SK-N-MC (cell line): ENCODE measurements at regions not wholly inside any gene's neighbourhood (a gene's known extent, or its start where the extent isn't known, plus 50 kb on each side); places are given as distances from the start of the nearest gene placed in this dataset.

Experiments
- EZH2 ChIP-seq: fragments of 200-600 bp; sonication (generic); IDR thresholded peaks from one replicate; pipeline ENCODE4 v1.6.1; 2017; ENCODE audit warnings: antibody characterized with exemption
- FOXP2 ChIP-seq: optimal IDR thresholded peaks from 2 replicates; pipeline ENCODE3; 2011; ENCODE audit warnings: mild to moderate bottlenecking, moderate library complexity; ENCODE audit not compliant: insufficient read depth; ENCODE audit errors: extremely low read length, control extremely low read depth
- POLR2AphosphoS5 ChIP-seq: IDR thresholded peaks from 2 replicates; pipeline ENCODE4 v1.6.1; 2012; ENCODE audit warnings: mild to moderate bottlenecking, low read depth, low read length, borderline replicate concordance

DNA sequence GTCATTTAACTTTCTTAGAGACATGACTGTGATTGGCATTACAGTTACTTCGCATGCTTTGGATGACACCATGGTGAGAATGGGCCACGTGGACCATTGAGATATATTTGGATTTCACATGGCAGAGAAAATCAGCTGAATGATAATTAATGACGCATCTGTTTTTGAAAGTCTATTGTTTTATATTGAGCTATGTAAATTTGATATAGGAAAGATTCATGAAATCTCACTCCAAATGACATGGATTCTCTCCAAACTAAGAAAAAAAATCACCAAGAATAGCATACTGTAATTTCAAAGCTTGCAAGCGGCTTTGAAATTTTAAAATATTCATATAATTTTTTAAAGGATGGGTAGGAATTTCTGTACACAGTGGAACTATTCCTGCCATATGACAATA is 163.7 kb downstream of the SH3BP4 start:
- TF ChIP-seq POLR2AphosphoS5 (no peak), EZH2 (no peak), FOXP2 (no peak)
